GM12892 (cell line): ENCODE measurements at regions not wholly inside any gene's neighbourhood (a gene's known extent, or its start where the extent isn't known, plus 50 kb on each side); places are given as distances from the start of the nearest gene placed in this dataset.

Experiments
- DNase-seq: peaks from one replicate; pipeline ENCODE4 v3.0.0; 2011; ENCODE audit not compliant: insufficient read length
- FAIRE-seq: peaks from 2 replicates; lab custom pipeline; 2011; peaks lifted over from hg19 to GRCh38; lab: Jason Lieb, UNC
- POLR2A ChIP-seq: IDR thresholded peaks from 2 replicates; pipeline ENCODE4 v1.6.1; 2011; ENCODE audit warnings: low read depth, low read length, control low read depth
- POLR2AphosphoS5 ChIP-seq: IDR thresholded peaks from 2 replicates; pipeline ENCODE4 v1.6.1; 2011; ENCODE audit warnings: low read depth, low read length, control low read depth
- TAF1 ChIP-seq: IDR thresholded peaks from 2 replicates; pipeline ENCODE4 v1.6.1; 2011; ENCODE audit warnings: low read depth, mild to moderate bottlenecking, control low read depth, low read length, borderline replicate concordance

DNA sequence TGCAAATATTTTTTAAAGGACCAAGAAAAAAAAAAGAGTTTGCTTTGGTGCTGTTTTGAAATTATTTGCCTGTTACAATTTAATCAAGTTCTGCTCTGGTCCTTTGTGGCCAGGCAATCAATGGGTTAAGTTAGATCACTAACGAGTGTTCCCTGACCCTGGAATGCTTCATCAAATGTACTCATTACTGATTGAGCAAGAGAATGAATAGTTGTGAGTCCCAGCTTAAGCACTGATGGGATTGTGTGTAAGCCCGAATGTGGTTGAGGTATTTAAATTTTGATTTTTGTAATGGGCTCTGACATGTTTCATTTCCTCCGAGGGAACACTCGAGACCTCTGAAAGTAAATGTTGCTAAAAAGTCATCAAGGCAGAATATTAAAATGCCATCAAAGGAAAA lies 699.1 kb downstream of the MCTP2 start:
- TF ChIP-seq POLR2A (no peak), POLR2AphosphoS5 (no peak), TAF1 (no peak)
- DNase-seq (no peak), FAIRE-seq (no peak)

DNA sequence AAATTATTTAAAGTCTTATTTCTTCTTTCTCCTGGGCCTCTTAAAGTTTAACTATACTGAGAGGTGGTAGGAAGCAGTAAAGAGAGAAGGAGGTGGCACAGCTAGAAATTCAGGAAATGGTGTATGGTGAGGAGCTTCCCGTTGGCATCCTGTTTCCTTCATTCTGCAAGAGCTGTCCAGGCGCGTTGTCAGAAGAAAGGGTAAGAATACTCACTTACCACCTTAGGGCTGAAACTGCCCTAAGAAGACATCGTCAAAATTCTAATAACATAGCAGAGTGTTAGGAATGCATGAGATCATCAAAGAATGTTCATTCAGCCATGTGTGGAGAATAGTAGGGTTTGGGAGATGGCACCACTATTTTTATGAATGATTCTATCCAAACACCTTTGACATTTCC lies 699.6 kb downstream of the MCTP2 start:
- TF ChIP-seq POLR2A = no peak
- TF ChIP-seq TAF1 = no peak
- TF ChIP-seq POLR2AphosphoS5 = no peak
- no peak for FAIRE-seq

DNA sequence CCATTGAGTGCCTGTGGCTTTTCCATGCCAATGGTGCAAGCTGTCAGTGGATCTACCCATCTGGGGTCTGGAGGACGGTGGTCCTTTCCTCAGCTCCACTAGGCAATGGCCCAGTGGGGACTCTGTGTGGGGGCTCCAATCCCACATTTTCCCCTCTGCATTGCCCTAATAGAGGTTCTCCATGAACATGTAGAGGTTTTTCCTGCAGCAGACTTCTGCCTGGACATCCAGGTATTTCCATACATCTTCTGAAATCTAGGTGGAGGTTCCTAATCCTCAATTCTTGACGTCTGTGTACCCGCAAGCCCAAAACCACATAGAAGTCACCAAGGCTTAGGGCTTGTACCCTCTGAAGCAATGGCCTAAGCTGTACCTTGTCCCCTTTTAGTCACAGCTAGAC lies 703.1 kb downstream of the MCTP2 start:
- DNase-seq (no peak), FAIRE-seq (no peak)
- no peak for TF ChIP-seq POLR2AphosphoS5

More for the DNA sequence above, 699.6 kb downstream of the MCTP2 start:
- DNase-seq = no peak

DNA sequence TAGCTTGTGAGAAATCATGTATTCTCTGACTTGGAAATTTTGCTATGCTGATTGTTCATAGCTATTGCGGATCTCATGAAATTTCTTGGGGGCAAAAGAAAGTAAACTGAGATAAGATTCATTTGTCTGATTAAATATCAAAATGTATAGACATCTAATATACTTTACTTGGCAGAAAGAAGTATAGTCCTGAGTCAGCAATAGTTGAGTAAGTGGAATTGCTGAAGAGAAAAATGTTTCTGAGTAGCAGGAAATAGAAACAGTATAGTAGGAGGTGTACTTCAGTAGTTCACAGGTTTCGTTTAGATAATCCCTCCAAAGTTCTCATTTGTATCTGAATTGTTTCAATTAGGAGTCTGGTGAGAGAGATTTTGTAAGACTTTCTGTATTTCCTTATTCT lies 705.9 kb downstream of the MCTP2 start:
- DNase-seq (no peak), FAIRE-seq (no peak)
- no peak for TF ChIP-seq POLR2A
- no peak for TF ChIP-seq TAF1
- no peak for TF ChIP-seq POLR2AphosphoS5

DNA sequence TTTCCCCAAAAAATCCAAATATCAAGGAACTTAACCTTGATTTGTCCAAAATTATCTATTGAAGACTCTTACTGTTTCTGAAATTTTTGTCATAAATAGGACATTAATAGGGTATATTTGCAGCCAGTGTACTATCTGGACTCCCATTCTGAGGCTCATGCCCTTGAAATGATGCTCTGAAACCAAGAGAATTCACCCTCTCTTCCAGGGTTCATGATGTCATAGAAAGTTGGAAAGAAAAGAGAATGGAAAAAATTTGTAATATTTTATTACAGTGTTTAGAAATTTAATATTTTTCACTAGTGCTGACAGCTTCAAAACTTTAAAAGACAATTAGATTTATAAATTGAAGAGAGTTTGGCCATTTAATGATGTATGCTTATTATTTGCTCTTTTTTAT lies 712.5 kb downstream of the MCTP2 start:
- TF ChIP-seq POLR2AphosphoS5 = no peak
- FAIRE-seq (no peak), DNase-seq (no peak)

DNA sequence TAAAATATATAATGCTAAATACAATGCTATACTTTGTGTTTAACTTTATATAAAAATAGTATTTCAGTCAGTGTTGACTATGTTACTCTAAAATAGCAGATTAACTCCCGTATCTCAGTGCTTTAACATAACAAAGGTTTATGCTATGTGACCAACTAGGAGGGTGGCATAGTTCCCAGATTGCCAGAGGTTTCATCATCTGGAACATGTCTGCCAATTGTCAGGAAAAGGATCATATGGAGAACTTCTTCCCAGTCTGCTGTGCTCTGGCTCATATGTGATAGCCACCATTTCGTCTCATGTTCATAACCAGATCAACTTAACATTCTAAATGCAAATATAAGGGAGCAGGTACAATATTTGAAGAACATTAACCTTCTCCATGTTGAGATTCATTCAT lies 720.2 kb downstream of the MCTP2 start:
- FAIRE-seq (no peak), DNase-seq (no peak)
- TF ChIP-seq POLR2AphosphoS5 (no peak), POLR2A (no peak), TAF1 (no peak)

DNA sequence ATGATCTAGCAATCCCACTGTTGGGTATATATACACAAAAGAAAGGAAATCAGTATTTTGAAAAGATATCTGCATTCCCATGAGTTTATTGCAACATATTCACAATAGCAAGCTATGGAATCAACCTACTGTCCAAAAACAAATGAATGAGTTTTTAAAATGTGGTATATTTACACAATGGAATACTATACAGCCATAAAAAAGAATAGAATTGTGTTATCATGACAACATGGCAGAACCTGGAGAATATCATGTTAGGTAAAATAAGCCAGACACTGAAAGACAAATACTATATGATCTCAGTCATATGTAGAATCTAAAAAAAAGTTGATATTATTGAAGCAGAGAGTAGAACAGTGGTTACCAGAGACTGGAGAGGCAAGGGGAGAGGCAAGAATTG lies 732.6 kb downstream of the MCTP2 start:
- no peak for DNase-seq
- no peak for TF ChIP-seq TAF1
- no peak for TF ChIP-seq POLR2A
- FAIRE-seq = no peak

DNA sequence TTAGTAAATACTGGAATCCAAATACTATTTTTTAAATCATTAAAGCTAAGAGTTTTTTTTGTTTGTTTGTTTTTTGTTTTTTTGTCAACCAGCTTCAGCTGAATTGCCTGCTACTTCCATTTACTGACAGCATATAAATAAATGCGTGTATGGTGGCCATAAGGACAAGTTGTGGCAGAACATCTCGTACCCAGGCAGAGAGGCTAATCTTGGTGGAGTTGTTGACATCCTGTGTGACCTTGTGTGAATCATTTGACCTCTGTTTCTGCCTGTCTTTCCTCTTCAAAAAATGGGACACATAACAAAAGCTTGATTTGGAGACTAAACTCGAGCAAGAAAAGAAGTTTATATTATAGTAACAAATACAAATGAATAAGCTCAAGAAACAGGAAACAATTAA lies 734.2 kb downstream of the MCTP2 start:
- TF ChIP-seq POLR2AphosphoS5 (no peak), TAF1 (no peak), POLR2A (no peak)
- FAIRE-seq (no peak), DNase-seq (no peak)

DNA sequence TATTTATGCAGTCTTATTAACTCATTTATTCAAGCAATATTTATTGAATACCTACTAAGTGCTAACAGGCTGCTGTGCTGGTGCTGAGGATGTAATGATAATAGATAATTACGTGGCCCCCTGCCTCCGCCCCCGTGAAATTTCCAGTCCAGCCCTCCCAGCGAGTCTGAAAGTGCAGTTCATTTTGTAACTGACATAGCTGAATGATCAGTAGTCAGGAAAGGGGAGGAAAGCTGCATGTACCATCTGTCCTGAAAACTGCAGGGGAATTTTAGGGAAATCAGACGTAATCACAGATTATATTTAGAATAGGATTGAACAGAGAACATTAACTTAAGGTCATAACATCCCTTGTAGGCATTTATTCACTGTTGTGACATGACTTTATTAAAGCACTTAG lies 736.8 kb downstream of the MCTP2 start:
- no peak for TF ChIP-seq POLR2A
- TF ChIP-seq POLR2AphosphoS5 = no peak
- TF ChIP-seq TAF1 = no peak
- no peak for FAIRE-seq
- no peak for DNase-seq

DNA sequence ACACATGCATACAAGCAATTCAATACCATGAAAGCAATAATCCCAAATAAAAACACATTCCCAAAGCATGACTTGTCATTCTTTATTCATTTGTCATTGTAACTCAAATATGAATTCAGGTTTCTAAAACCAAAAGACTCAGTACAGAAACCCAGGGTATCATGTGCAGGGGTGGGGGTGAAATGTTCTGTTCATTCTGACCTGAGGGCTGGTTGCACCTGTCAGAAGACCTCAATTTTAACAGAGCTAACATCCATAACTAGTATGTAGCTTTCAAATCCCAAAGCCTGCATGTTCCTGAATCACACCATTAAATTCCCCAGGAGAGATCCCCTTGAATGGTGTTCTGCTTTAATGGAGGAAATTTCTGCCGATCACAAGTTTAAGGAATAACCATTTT lies 738.7 kb downstream of the MCTP2 start:
- TF ChIP-seq TAF1 (no peak), POLR2A (no peak), POLR2AphosphoS5 (no peak)
- DNase-seq (no peak), FAIRE-seq (no peak)

DNA sequence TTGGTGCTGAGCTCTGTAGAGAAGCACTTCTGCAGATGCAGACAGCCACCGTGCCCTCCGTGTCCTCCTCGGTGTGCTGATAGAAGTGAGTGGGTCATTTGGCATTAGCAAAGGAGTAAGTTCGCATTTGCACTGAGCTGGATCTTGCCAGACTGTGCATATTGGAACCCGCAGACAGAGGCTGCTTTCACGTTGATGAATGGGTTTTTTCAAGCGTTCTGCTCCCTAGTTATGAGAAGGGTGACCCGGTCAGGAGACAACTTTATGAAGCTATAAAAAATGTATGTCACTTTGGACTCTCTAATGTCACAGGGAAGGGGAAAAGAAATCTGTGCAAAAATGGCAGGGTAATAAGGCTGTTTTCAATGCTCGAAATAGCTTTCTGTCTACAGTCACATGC lies 739.4 kb downstream of the MCTP2 start:
- TF ChIP-seq TAF1 = no peak
- TF ChIP-seq POLR2A = no peak
- TF ChIP-seq POLR2AphosphoS5 = no peak
- DNase-seq (no peak), FAIRE-seq (no peak)

DNA sequence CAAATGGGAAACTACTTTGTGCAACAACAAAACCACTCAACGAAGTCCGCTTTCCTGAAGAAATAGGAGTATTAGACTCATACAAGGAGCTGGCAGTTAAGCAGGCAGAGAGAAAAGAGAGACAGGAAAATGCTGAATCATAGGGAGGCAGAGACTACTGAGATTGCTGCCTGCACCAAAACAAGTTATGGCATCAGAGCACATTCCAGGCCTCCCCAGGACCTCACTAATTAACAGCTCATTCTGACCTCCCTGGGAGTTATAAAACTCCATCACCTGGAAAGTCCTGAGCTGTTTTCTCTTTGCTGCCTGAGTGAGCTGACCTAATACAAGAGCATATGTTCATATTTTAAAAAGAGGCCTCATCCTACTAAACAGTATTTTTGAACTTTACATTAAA lies 741.0 kb downstream of the MCTP2 start:
- FAIRE-seq = no peak
- TF ChIP-seq TAF1 (no peak), POLR2A (no peak), POLR2AphosphoS5 (no peak)
- DNase-seq = no peak

DNA sequence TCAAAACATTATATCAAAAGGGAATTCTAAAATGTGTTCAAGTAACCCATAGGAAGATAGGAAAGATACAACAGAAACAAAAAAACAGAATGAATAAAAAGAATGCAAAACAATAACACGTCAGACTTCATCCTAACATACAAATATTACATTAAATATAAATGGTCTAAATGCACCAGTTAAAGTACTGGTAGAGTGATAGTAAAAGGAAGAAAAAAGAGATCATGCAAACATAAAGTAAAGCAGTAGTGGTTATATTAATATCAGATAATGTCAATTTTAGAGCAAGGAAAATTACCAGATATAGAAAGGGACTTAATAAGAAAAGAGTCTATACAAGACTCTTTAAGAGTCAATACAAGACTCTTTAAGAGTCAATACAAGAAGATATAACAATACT lies 755.7 kb downstream of the MCTP2 start:
- TF ChIP-seq POLR2A = no peak
- TF ChIP-seq POLR2AphosphoS5 = no peak
- no peak for TF ChIP-seq TAF1
- FAIRE-seq = no peak
- DNase-seq = no peak

DNA sequence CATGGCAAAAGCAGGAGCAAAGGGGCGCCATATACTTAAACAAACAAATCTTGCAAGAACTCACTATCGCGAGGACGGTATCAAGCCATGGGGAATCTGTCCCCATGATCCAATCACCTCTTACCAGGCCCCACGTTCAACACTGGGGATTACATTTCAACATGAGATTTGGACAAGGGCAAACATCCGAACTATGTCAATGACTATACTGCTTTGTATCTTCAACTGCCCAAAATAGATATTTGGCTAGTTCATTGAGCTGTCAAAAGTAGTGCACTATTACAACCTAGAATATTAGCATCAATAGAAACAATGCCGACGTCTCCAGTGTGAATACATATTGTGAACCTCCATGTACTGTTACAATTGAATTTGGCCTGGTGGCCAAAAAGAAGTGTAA lies 760.4 kb downstream of the MCTP2 start:
- FAIRE-seq = no peak
- no peak for DNase-seq
- TF ChIP-seq TAF1 (no peak), POLR2AphosphoS5 (no peak)
